K562 (cell line): ENCODE measurements at regions not wholly inside any gene's neighbourhood (a gene's known extent, or its start where the extent isn't known, plus 50 kb on each side); places are given as distances from the start of the nearest gene placed in this dataset.
"Not testable (repeated sequence)": the region's sequence is repeated elsewhere in the genome, so short reads cannot be mapped to it uniquely, and the experiment has no call there.

Source experiments
- ATAC-seq: fragments of 200-7000 bp; cut with Tn5 transposase; 3 replicates; pipeline ENCODE4 v1.9.1; 2020; ENCODE audit warnings: moderate library complexity
- BruUV-seq: library from RNA; stranded (reverse); fragments of 400-500 nt; replicated peaks from 2 replicates; lab custom pipeline; 2021; lab: Mats Ljungman, UMichigan
- CTCF ChIA-PET: fragments of 300-600 bp; formaldehyde crosslinking; extraction: SDS; loops from one replicate; lab custom pipeline; 2021; ENCODE audit warnings: low intra/inter-chr PET ratio; lab: Yijun Ruan, JAX
- POLR2A ChIA-PET: fragments of 300-600, 350-650 bp; sonication (Branson Sonifier 250); formaldehyde crosslinking; extraction: SDS; loops from one replicate; lab custom pipeline; 2021; ENCODE audit warnings: antibody characterized with exemption, inconsistent platforms; lab: Yijun Ruan, JAX
- DNase-seq, 4 experiments: peaks; one replicate each; pipeline versions ENCODE4 v3.0.0 to v3.0.0-alpha.2; 2011 to 2018; ENCODE audit warnings: low spot score in 3 of 4, mixed read lengths in 3 of 4; ENCODE audit errors: extremely low read depth in 1 of 4
- FAIRE-seq: peaks from 2 replicates; lab custom pipeline; 2011; peaks lifted over from hg19 to GRCh38; lab: Jason Lieb, UNC
- H2AFZ ChIP-seq: 2 replicates; pipeline ENCODE4 v1.6.0; 2011; ENCODE audit warnings: low read depth, low read length, control low read depth, inconsistent platforms
- H3K27ac ChIP-seq: fragments of 200-600 bp; 3 replicates; pipeline ENCODE4 v1.8.0; 2011; ENCODE audit warnings: low read depth, mild to moderate bottlenecking, control low read depth, inconsistent platforms, low read length, moderate library complexity, mixed read lengths; ENCODE audit errors: extremely low read depth
- H3K27me3 ChIP-seq, 2 experiments: fragments of 300-600 bp in 1 of 2; 2 replicates in 1 of 2; 3 replicates in 1 of 2; pipeline versions ENCODE4 v1.6.0 to v1.8.0; 2011; ENCODE audit warnings: inconsistent platforms in 2 of 2, low read length in 2 of 2, mild to moderate bottlenecking in 1 of 2, mixed read lengths in 1 of 2, moderate library complexity in 1 of 2; ENCODE audit not compliant: control insufficient read depth in 2 of 2, insufficient read depth in 2 of 2
- H3K36me3 ChIP-seq: fragments of 300-600 bp; 3 replicates; pipeline ENCODE4 v1.8.0; 2011; ENCODE audit warnings: mild to moderate bottlenecking, low read length, inconsistent platforms; ENCODE audit not compliant: control insufficient read depth, insufficient read depth
- H3K4me1 ChIP-seq, 2 experiments: fragments of 200-600 bp in 1 of 2; replicated peaks in 1 of 2; 2 replicates in 1 of 2; 3 replicates in 1 of 2; pipeline versions ENCODE4 v1.5.1 to v1.8.0; 2011; ENCODE audit warnings: inconsistent platforms in 2 of 2, low read length in 2 of 2, mild to moderate bottlenecking in 1 of 2, mixed read lengths in 1 of 2, moderate library complexity in 1 of 2; ENCODE audit not compliant: control insufficient read depth in 2 of 2, insufficient read depth in 2 of 2
- H3K4me2 ChIP-seq: 2 replicates; pipeline ENCODE4 v1.6.1; 2011; ENCODE audit warnings: low read length, control low read depth, inconsistent platforms, mixed read lengths; ENCODE audit not compliant: insufficient read depth
- H3K4me3 ChIP-seq: fragments of 200-600 bp; sonication (generic), shearing (Covaris generic); 2 replicates; pipeline ENCODE4 v1.5.1; 2016; ENCODE audit warnings: control low read depth, inconsistent platforms
- H3K79me2 ChIP-seq: fragments of 200-600 bp; 3 replicates; pipeline ENCODE4 v1.8.0; 2011; ENCODE audit warnings: low read length, inconsistent platforms; ENCODE audit not compliant: control insufficient read depth, insufficient read depth
- H3K9ac ChIP-seq, 2 experiments: 2 replicates each; pipeline versions ENCODE4 v1.6.0 to v1.6.1; 2011; ENCODE audit warnings: low read depth in 2 of 2, low read length in 2 of 2, control low read depth in 1 of 2, inconsistent platforms in 1 of 2, mild to moderate bottlenecking in 1 of 2, mixed read lengths in 1 of 2; ENCODE audit not compliant: insufficient read depth in 1 of 2
- H3K9me1 ChIP-seq: one replicate; pipeline ENCODE4 v1.6.0; 2011; ENCODE audit warnings: inconsistent platforms, mild to moderate bottlenecking, low read length, moderate library complexity; ENCODE audit not compliant: control insufficient read depth, insufficient read depth
- H3K9me3 ChIP-seq: replicated peaks from 2 replicates; pipeline ENCODE4 v1.5.1; 2011; ENCODE audit warnings: low read depth, low read length, inconsistent platforms; ENCODE audit not compliant: control insufficient read depth, insufficient read depth
- H4K20me1 ChIP-seq: replicated peaks from 2 replicates; pipeline ENCODE4 v1.6.1; 2011; ENCODE audit warnings: low read length, inconsistent platforms, mixed read lengths; ENCODE audit not compliant: control insufficient read depth, insufficient read depth
- CC2D1A ChIP-seq: fragments of 450-650 bp; IDR thresholded peaks from 2 replicates; pipeline ENCODE4 v1.6.1; 2017; ENCODE audit warnings: mild to moderate bottlenecking
- FOSL1 ChIP-seq: fragments of 200-800 bp; sonication (Bioruptor generic); conservative IDR thresholded peaks from 2 replicates; pipeline ENCODE4 v1.6.1; 2016; ENCODE audit warnings: missing genetic modification characterization, missing compliant biosample characterization
- MEF2A ChIP-seq: IDR thresholded peaks from 2 replicates; pipeline ENCODE4 v1.6.1; 2011; ENCODE audit warnings: low read depth, mild to moderate bottlenecking, low read length, moderate library complexity; ENCODE audit not compliant: control insufficient read depth
- NR2C1 ChIP-seq, 2 experiments: fragments of 450-650 bp; IDR thresholded peaks; 2 replicates each; pipeline ENCODE4 v1.6.1; 2017; ENCODE audit warnings: mild to moderate bottlenecking in 2 of 2, antibody characterized with exemption in 1 of 2, inconsistent platforms in 1 of 2, missing compliant biosample characterization in 1 of 2, missing genetic modification characterization in 1 of 2
- PTTG1 ChIP-seq: fragments of 450-650 bp; IDR thresholded peaks from 2 replicates; pipeline ENCODE4 v1.6.1; 2016; ENCODE audit warnings: low read depth, mild to moderate bottlenecking, missing genetic modification characterization, missing compliant biosample characterization
- ZBTB17 ChIP-seq: fragments of 450-650 bp; formaldehyde crosslinking; IDR thresholded peaks from 2 replicates; pipeline ENCODE4 v1.4.0; 2020; ENCODE audit warnings: mild to moderate bottlenecking
- WGBS: fragments of 100-300 bp; shearing (Covaris generic); methylation state at CpG from one replicate; pipeline ENCODE4 v1.1.6; 2016; ENCODE audit warnings: low coverage, mixed read lengths; ENCODE audit not compliant: insufficient coverage; ENCODE audit errors: missing lambda C conversion rate; 5-methylcytosine and 5-hydroxymethylcytosine counted together
- in situ Hi-C: fragments of 300-500 bp; cut with MboI; formaldehyde crosslinking; loops from 4 replicates; pipeline ENCODE4 v1.15.0; 2018; ENCODE audit warnings: inconsistent platforms, mixed read lengths
- intact Hi-C: fragments of 100-400 bp; cut with micrococcal nuclease; formaldehyde crosslinking; loops from 2 replicates; pipeline ENCODE4 v1.14.2; 2022
- TF ChIP-seq, protein P1 (sequence below): fragments of 250-450 bp; sonication (Bioruptor Pico); IDR thresholded peaks from 2 replicates; pipeline ENCODE4 v1.4.0; 2020; ENCODE audit warnings: borderline replicate concordance
- TF ChIP-seq, protein P2 (sequence below): fragments of 450-650 bp; formaldehyde crosslinking; IDR thresholded peaks from 2 replicates; pipeline ENCODE4 v1.4.0; 2020; ENCODE audit warnings: mild to moderate bottlenecking, moderate library complexity

DNA sequence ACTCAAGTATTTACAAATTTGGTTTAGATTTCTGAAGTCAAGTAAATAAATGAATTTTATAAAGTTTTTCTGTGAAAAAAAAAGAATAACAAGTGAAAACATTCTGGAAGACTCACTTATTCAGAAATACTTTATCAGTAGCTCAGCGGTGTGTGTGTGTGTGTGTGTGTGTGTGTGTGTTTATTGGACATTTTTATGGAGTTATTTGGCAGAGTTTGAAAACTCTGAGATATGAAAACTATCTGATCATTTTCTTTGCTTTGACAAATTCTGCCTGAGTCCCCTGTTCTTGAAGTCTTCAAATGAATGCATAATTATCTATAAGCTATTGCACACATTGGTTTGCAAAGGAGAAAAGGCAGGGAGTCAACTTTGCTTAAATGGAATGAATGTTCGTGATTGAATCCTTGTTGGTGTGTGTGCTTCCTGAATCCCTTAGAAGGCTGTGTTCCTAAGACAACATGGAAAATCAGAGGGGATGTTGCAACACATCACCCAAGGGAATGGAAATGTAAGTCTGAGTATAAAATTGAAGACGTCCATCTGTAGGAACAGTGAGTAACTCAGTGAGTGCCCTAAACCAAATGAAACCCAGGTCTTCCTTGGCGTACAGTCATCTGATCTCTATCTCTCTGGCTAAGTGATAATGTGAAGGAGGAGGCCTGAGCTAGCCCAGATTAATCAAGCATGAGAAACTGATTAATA lies 160.9 kb downstream of the REEP3 start:
- TF ChIP-seq NR2C1 (IDR thresholded peaks at IDR 0.05) = no peak
- no peak for TF ChIP-seq NR2C1 (tag; IDR thresholded peaks at IDR 0.05)
- no peak for TF ChIP-seq MEF2A
- TF ChIP-seq PTTG1 (tag) = no peak
- TF ChIP-seq, protein P1, sequence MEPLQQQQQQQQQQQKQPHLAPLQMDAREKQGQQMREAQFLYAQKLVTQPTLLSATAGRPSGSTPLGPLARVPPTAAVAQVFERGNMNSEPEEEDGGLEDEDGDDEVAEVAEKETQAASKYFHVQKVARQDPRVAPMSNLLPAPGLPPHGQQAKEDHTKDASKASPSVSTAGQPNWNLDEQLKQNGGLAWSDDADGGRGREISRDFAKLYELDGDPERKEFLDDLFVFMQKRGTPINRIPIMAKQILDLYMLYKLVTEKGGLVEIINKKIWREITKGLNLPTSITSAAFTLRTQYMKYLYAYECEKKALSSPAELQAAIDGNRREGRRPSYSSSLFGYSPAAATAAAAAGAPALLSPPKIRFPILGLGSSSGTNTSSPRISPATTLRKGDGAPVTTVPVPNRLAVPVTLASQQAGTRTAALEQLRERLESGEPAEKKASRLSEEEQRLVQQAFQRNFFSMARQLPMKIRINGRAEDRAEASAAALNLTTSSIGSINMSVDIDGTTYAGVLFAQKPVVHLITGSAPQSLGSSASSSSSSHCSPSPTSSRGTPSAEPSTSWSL (CRISPR knock-in tag) = no peak
- peak; percentile 86 for TF ChIP-seq ZBTB17 (CRISPR knock-in tag)
- TF ChIP-seq CC2D1A = no peak
- TF ChIP-seq, protein P2, sequence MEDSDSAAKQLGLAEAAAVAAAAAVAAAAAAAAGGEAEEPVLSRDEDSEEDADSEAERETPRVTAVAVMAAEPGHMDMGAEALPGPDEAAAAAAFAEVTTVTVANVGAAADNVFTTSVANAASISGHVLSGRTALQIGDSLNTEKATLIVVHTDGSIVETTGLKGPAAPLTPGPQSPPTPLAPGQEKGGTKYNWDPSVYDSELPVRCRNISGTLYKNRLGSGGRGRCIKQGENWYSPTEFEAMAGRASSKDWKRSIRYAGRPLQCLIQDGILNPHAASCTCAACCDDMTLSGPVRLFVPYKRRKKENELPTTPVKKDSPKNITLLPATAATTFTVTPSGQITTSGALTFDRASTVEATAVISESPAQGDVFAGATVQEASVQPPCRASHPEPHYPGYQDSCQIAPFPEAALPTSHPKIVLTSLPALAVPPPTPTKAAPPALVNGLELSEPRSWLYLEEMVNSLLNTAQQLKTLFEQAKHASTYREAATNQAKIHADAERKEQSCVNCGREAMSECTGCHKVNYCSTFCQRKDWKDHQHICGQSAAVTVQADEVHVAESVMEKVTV = no peak
- TF ChIP-seq FOSL1 (tag) = peak; percentile 67
- no TSS peak for BruUV-seq
- DNase-seq = no peak
- Histone ChIP-seq H3K27ac (no peak overlapping the region), H3K4me2 (no peak overlapping the region), H2AFZ (no peak overlapping the region), H3K9me1 (no peaks in the 10 kb centered on the region), H3K9ac (no peak overlapping the region), H3K4me3 (no peak overlapping the region), H3K4me1 (no peaks in the 10 kb centered on the region), H3K79me2 (no peaks in the 10 kb centered on the region), H4K20me1 (no peaks in the 10 kb centered on the region), H3K9me3 (no peaks in the 10 kb centered on the region), H3K27me3 (peaks cover 6 to 12% of the 10 kb centered on the region in 2 experiments; a peak in 3 of 5 replicates), H3K36me3 (no peaks in the 10 kb centered on the region)
- ChIA-PET POLR2A (no interaction called here), CTCF (no interaction called here)
- no peak for ATAC-seq
- FAIRE-seq = no peak
- intact Hi-C loops = no loop called here
- in situ Hi-C loops = no loop called here
- 0% methylated on average over 4 of the region's 4 CpGs for WGBS

DNA sequence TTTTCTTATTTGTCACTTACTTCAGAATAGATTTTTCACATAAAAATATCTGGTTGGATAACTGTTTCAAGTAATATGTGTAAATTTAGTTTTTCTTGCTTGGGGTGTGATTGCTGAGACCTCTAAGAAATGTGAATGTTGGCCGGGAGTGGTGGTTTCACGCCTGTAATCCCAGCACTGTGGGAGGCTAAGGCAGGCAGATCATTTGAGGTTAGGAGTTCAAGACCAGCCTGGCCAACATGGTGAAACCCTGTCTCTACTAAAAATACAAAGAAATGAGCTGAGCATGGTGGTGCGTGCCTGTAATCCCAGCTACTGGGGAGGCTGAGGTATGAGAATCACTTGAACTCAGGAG lies 161.5 kb downstream of the REEP3 start:
- ATAC-seq, BruUV-seq, POLR2A ChIA-PET, H4K20me1 ChIP-seq, H3K4me2 ChIP-seq, H3K79me2 ChIP-seq, FAIRE-seq, in situ Hi-C loops, H3K36me3 ChIP-seq, H3K9me1 ChIP-seq, H3K4me3 ChIP-seq, H3K9me3 ChIP-seq, H3K9ac ChIP-seq, H3K4me1 ChIP-seq, intact Hi-C loops, H2AFZ ChIP-seq, DNase-seq, CTCF ChIA-PET, H3K27ac ChIP-seq: not testable (repeated sequence)
- peaks cover 9 to 18% of the 10 kb centered on the region in 2 experiments; a peak in 3 of 5 replicates for H3K27me3 ChIP-seq
- WGBS = 2% methylated on average over 3 of the region's 3 CpGs
